ENCODE measurements at regions not wholly inside any gene's neighbourhood (a gene's known extent, or its start where the extent isn't known, plus 50 kb on each side); places are given as distances from the start of the nearest gene placed in this dataset.

GRCh38 chr4:171484681-171485080, 328.5 kb upstream of the GALNTL6 start:
- H3K36me3 ChIP-seq (ENCODE audit: control insufficient read depth in 2 of 4, insufficient read depth in 4 of 4, low read length in 3 of 4): no peaks in the 10 kb centered on the region
- H2AFZ ChIP-seq (ENCODE audit: low read length): no peak overlapping the region
- no peak overlapping the region for H3K56ac ChIP-seq (replicated peaks; ENCODE audit: insufficient read length, low read depth, low read length)
- H2BK15ac ChIP-seq (ENCODE audit: low read length): no peak overlapping the region
- H3K23me2 ChIP-seq (ENCODE audit: low read depth, low read length): no peaks in the 10 kb centered on the region
- H3K79me1 ChIP-seq (ENCODE audit: low read depth, low read length): no peaks in the 10 kb centered on the region
- DNase-seq (ENCODE audit: low read depth in 1 of 2, low spot score in 2 of 2) (no peak), FAIRE-seq (no peak)
- H4K8ac ChIP-seq (ENCODE audit: extremely low read depth, insufficient read depth, low read length): no peak overlapping the region
- H2BK120ac ChIP-seq (replicated peaks; ENCODE audit: low read depth, low read length): no peak overlapping the region
- no peaks in the 10 kb centered on the region for H3K9me3 ChIP-seq (ENCODE audit: insufficient read depth in 2 of 2, low read depth in 1 of 2, low read length in 1 of 2)
- no peak overlapping the region for H3K23ac ChIP-seq (ENCODE audit: insufficient read length)
- no peak overlapping the region for H3K4ac ChIP-seq (replicated peaks; ENCODE audit: insufficient read length, low read depth, low read length)
- H3K14ac ChIP-seq (ENCODE audit: insufficient read length): no peak overlapping the region
- H2AK5ac ChIP-seq (ENCODE audit: low read depth, low read length): no peak overlapping the region
- H3K27me3 ChIP-seq (replicated peaks in 1 of 4; ENCODE audit: control insufficient read depth in 3 of 4, extremely low read depth in 1 of 4, insufficient read depth in 3 of 4, low read length in 3 of 4): no peaks in the 10 kb centered on the region
- no peak overlapping the region for H2BK5ac ChIP-seq (ENCODE audit: low read depth, low read length)
- POLR2A ChIA-PET (ENCODE audit: partially characterized antibody): no interaction called here
- H3K4me1 ChIP-seq (replicated peaks in 1 of 4; ENCODE audit: control insufficient read depth in 3 of 4, insufficient read depth in 4 of 4, low read length in 3 of 4): no peaks in the 10 kb centered on the region
- no peak overlapping the region for H3K27ac ChIP-seq (ENCODE audit: low read depth, low read length)
- H3K9ac ChIP-seq (replicated peaks in 1 of 4; ENCODE audit: extremely low read depth in 1 of 4, low read depth in 3 of 4, low read length in 3 of 4): no peak overlapping the region
- H3K4me3 ChIP-seq (ENCODE audit: extremely low read depth in 1 of 4, insufficient read depth in 2 of 4, low read depth in 3 of 4, low read length in 4 of 4): no peak overlapping the region
- H3K79me2 ChIP-seq (ENCODE audit: control insufficient read depth in 1 of 2, insufficient read depth in 2 of 2, low read length in 2 of 2): no peaks in the 10 kb centered on the region
- no peak overlapping the region for H2BK20ac ChIP-seq (ENCODE audit: low read length)
- H4K20me1 ChIP-seq (replicated peaks in 1 of 2; ENCODE audit: control insufficient read depth in 1 of 2, insufficient read depth in 2 of 2, low read length in 2 of 2): no peaks in the 10 kb centered on the region
- H2BK12ac ChIP-seq (ENCODE audit: low read depth, low read length): no peak overlapping the region
- CTCF ChIA-PET (ENCODE audit: partially characterized antibody): no interaction called here
- no peak overlapping the region for H3K4me2 ChIP-seq (ENCODE audit: insufficient read depth in 1 of 2, low read depth in 2 of 2, low read length in 2 of 2)
- no peak overlapping the region for H3K18ac ChIP-seq (ENCODE audit: extremely low read depth, low read length)
- no peak overlapping the region for H4K5ac ChIP-seq (ENCODE audit: insufficient read length, low read depth, low read length)
- no peak overlapping the region for H4K91ac ChIP-seq (replicated peaks; ENCODE audit: insufficient read length, low read length)
- no peak for TF ChIP-seq CHD7 (IDR thresholded peaks at IDR 0.05; ENCODE audit: insufficient replicate concordance, low read length)
- no peak for TF ChIP-seq CHD2 (IDR thresholded peaks at IDR 0.05; ENCODE audit: low read length)
